ENCODE measurements at regions not wholly inside any gene's neighbourhood (a gene's known extent, or its start where the extent isn't known, plus 50 kb on each side); places are given as distances from the start of the nearest gene placed in this dataset.

DNA sequence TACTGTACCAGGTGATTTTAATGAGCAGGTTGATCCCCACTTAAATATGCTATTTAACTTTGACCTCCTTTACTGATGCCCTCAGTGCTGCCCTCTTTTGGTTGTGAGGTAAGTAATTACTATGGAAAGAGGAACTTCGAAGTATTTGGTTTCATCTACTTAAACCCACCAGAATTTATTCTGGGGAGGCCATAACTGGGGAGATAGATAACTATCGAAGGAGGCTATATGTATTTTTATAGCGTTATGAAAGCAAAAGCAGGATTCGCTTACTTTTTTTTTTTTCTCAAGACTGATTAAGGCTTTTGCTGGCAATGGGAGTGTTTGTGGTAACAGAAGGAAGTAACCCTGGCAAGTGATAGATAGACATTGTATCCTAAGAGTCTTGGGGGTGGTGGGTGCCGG, 168.9 kb upstream of the CENPW start:
- no peak overlapping the region for H3K4me3 ChIP-seq
- peak; percentile 48 to 60 for DNase-seq (ENCODE audit: low spot score in 2 of 2)

DNA sequence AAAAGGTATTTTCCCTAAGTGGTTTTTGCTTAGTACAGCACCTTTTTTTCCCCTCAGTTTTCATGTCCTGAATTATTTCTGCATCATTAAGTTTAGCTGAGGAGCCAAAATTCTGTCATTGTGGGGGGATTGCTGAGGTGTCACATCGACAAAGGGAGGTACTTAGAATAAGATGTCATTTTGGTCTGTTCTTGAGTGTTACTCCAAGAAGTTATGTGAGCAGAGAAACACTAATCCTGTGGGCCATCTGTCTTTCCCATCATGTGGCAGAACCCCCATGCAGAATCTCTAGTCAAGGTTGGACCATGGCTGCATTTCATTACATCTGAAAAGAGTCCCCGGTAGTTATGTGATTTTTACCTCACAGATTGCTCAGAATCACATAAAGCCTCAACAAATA, 167.8 kb upstream of the CENPW start:
- in situ Hi-C loops (cut with MboI; ENCODE audit: low sequenced_read_pairs), result no loop called here
- Histone ChIP-seq H3K4me3 (no peak overlapping the region), H3K27me3 (ENCODE audit: low read depth) (no peaks in the 10 kb centered on the region), H3K36me3 (replicated peaks) (no peaks in the 10 kb centered on the region), H3K4me1 (no peaks in the 10 kb centered on the region), H3K9me3 (no peaks in the 10 kb centered on the region)
- no peak for DNase-seq (ENCODE audit: low spot score in 2 of 2)

More for the DNA sequence above, 168.9 kb upstream of the CENPW start:
- H3K27me3 ChIP-seq (ENCODE audit: low read depth), result no peaks in the 10 kb centered on the region
- in situ Hi-C loops (cut with MboI; ENCODE audit: low sequenced_read_pairs), result no loop called here
- no peaks in the 10 kb centered on the region for H3K4me1 ChIP-seq
- H3K36me3 ChIP-seq (replicated peaks), result no peaks in the 10 kb centered on the region
- H3K9me3 ChIP-seq, result no peaks in the 10 kb centered on the region

DNA sequence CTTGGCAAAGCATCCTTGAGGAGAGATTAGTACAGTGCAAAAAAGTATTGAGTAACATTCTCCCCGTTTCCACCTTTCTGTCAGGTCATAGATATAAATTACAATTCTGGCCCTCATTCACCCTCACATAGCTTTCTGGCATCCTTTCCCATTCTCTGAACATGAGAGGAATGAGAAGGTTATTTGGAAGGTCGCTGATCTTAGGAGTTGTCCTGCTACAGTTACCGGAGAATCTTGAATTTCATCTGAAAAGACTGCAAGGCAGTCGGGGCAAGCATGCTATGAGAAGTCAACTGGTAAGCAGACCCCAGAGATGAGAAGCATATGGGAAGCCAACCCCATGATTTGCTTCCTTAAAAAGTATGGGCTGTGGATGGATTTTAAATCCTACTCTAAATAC, 166.7 kb upstream of the CENPW start:
- no peaks in the 10 kb centered on the region for H3K27me3 ChIP-seq (ENCODE audit: low read depth)
- in situ Hi-C loops (cut with MboI; ENCODE audit: low sequenced_read_pairs), result no loop called here
- H3K4me1 ChIP-seq, result no peaks in the 10 kb centered on the region
- H3K36me3 ChIP-seq (replicated peaks), result no peaks in the 10 kb centered on the region
- H3K4me3 ChIP-seq, result no peak overlapping the region
- no peaks in the 10 kb centered on the region for H3K9me3 ChIP-seq
- no peak for DNase-seq (ENCODE audit: low spot score in 2 of 2)

DNA sequence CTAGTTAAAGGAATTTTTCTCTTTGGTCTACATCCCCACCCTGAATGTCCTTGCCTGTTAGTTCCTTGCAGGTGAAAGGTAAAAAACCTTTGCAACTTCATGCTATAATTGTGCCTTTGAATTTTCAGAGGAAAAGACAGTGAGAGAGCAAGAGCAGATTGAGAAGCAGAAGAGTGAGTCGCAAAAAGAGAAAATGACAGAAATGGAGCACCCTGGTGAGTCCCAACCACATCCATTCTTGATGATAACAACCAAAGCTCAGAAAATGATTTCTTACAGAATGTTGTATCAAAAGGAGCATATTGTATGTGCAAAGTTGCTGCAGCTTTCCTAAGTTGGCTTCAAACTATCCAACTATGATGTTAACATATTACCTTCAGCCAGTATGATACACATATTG, 165.2 kb upstream of the CENPW start:
- H3K27me3 ChIP-seq (ENCODE audit: low read depth), result no peaks in the 10 kb centered on the region
- no peak overlapping the region for H3K4me3 ChIP-seq
- no peaks in the 10 kb centered on the region for H3K36me3 ChIP-seq (replicated peaks)
- in situ Hi-C loops (cut with MboI; ENCODE audit: low sequenced_read_pairs), result no loop called here
- no peak for DNase-seq (ENCODE audit: low spot score in 2 of 2)
- H3K9me3 ChIP-seq, result no peaks in the 10 kb centered on the region
- H3K4me1 ChIP-seq, result no peaks in the 10 kb centered on the region

DNA sequence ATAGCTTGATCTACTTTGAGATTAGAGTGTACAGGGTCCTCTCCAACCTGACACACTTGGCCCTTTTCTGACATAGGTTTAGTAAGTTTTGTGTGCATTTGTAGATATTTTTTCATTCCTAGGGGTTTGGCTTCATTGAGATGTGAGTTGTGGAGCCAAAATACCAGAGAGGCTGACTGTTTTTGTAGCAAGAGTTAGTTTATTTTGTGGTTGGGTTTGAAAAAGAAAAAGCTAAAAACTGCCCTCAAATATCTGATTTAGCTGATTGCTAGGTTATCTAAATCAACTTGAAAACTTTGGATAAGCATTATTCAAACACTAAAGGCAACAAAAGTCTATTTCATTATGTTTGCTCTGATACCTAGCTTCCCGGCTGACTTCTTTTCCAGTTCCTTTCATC, 164.7 kb upstream of the CENPW start:
- Histone ChIP-seq H3K4me3 (no peak overlapping the region), H3K4me1 (no peaks in the 10 kb centered on the region), H3K9me3 (no peaks in the 10 kb centered on the region), H3K36me3 (replicated peaks) (no peaks in the 10 kb centered on the region), H3K27me3 (ENCODE audit: low read depth) (no peaks in the 10 kb centered on the region)
- no peak for DNase-seq (ENCODE audit: low spot score in 2 of 2)
- in situ Hi-C loops (cut with MboI; ENCODE audit: low sequenced_read_pairs), result no loop called here

DNA sequence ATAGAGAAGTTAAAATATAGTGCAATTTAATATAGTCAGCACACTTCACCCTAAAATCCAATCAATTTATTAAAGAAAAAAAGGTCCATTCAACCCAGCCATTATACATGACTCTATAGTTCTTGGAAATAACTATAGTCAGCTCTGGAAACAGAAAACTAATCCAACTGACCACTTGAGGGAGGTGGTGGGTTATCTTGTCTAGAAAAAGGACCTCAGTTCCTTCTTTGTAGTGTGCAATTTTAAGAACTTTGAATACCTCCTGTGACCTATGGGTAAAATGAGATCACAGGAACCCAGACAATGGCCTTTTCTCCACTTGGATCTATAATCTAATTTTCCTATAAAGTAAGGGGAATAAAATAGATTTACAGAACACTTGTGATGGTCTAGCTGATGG, 163.6 kb upstream of the CENPW start:
- Histone ChIP-seq H3K27me3 (ENCODE audit: low read depth) (no peaks in the 10 kb centered on the region), H3K4me1 (0 out of 2 replicates have a peak, but pooled peaks cover 4% of the 10 kb centered on the region), H3K4me3 (no peak overlapping the region), H3K36me3 (replicated peaks) (no peaks in the 10 kb centered on the region), H3K9me3 (no peaks in the 10 kb centered on the region)
- no peak for DNase-seq (ENCODE audit: low spot score in 2 of 2)
- in situ Hi-C loops (cut with MboI; ENCODE audit: low sequenced_read_pairs), result no loop called here

DNA sequence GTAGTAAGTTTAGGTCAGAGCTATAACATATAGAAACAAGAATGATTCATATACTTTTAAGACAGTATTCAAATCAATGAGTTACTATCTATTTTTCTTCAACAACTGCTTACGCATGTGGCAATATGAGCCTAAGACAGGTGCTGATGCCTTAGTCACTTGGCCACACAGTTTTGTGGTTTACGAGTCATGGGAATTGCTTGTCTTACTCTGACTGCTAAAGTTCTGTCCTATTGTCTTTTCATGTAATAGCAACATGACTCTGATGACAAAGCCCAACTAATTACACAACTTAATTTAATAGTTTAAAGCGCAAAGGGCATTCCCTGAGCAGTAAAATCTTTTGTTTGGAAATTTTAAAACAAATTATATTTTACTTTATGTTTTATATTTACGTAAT, 159.3 kb upstream of the CENPW start:
- in situ Hi-C loops (cut with MboI; ENCODE audit: low sequenced_read_pairs), result no loop called here
- DNase-seq (ENCODE audit: low spot score in 2 of 2), result no peak
- 0 out of 2 replicates have a peak, but pooled peaks cover 2% of the 10 kb centered on the region for H3K27me3 ChIP-seq (ENCODE audit: low read depth)
- H3K36me3 ChIP-seq (replicated peaks), result no peaks in the 10 kb centered on the region
- H3K9me3 ChIP-seq, result no peaks in the 10 kb centered on the region
- H3K4me3 ChIP-seq, result no peak overlapping the region
- peaks cover 4% of the 10 kb centered on the region; the same call in 1 of the 2 replicates for H3K4me1 ChIP-seq

DNA sequence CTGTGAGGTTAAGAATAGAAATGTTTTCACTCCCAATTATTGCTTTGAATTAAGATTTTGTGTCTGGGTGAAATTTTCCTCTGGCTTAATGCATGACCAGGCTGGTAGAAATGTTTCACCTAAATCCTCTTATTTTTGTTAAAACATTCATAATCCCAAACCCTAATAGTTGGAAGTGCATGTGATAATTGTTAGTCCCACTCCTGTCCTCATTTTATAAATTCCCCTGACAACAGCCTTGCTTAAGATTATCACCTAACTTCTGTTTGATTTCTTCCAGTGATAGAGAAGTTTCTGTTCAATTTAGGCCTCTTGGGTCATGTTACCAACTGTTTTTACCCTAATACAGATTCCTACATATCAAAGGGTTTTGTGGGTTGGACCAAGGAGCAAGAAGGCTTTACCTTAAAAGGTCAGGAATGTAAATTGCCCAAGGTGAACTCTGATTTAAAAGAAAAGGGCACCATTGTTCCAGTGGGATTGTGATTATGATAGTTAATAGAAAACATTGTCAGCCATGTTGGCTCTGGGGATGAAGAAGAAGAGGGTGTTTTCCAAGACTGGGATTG, 158.7 kb upstream of the CENPW start:
- Histone ChIP-seq H3K36me3 (replicated peaks) (no peaks in the 10 kb centered on the region), H3K4me1 (peaks cover 4% of the 10 kb centered on the region; the same call in 1 of the 2 replicates), H3K4me3 (no peak overlapping the region), H3K9me3 (no peaks in the 10 kb centered on the region), H3K27me3 (ENCODE audit: low read depth) (0 out of 2 replicates have a peak, but pooled peaks cover 2% of the 10 kb centered on the region)
- in situ Hi-C loops (cut with MboI; ENCODE audit: low sequenced_read_pairs), result no loop called here
- peak in 1 of 2 experiments; percentile 61 for DNase-seq (ENCODE audit: low spot score in 2 of 2)

DNA sequence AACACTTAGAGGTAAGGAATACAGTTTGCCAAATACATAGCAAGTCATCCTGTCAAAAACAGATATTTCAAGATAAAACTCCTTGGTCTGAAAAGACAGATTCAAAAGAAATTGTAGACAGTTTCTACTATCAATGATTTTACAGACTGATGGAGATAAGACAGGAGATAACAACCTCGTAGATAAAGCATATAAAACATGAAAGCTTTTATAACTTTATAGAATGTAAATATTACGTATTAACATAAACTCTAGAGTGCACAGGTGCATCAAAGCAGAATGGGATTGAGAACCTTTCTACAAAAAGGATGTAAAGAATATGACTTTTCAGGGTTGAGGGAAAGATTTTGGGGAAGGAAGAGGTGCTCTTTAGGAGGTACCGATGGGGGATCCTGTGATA, 158.0 kb upstream of the CENPW start:
- no peaks in the 10 kb centered on the region for H3K9me3 ChIP-seq
- peaks cover 4% of the 10 kb centered on the region; the same call in 1 of the 2 replicates for H3K4me1 ChIP-seq
- in situ Hi-C loops (cut with MboI; ENCODE audit: low sequenced_read_pairs), result no loop called here
- H3K27me3 ChIP-seq (ENCODE audit: low read depth), result 0 out of 2 replicates have a peak, but pooled peaks cover 2% of the 10 kb centered on the region
- H3K4me3 ChIP-seq, result no peak overlapping the region
- H3K36me3 ChIP-seq (replicated peaks), result no peaks in the 10 kb centered on the region
- DNase-seq (ENCODE audit: low spot score in 2 of 2), result no peak

DNA sequence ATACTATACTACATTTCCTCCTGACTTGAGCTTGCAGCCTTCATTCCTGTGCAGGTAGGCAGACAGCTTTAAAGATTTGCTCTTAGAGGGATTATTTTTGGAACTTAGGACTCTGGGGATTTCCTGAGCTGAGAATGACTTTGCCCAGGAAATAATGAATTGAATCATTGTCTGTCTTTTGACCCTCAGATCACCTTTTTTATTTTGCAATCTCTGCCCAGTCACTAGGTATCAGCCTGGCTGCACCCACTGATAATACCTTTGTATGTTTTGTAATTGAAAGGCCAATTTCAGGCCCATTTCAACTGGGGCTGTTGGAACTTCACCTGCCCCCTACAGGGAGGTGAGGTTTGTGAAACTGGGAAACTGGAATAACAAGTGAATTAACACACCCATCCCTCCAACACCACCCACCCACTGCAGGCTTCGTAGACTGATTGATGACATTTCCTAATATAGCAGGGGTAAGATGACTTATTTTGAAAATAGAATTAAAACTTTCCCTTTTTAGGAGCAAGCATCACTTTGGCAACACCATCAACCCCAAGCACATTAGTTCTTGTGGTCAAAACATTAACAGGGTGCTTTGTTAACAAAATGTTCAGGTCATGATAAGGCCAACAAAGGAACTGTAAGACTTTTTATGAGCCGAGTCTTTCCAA, 157.1 kb upstream of the CENPW start:
- 0 out of 2 replicates have a peak, but pooled peaks cover 2% of the 10 kb centered on the region for H3K27me3 ChIP-seq (ENCODE audit: low read depth)
- DNase-seq (ENCODE audit: low spot score in 2 of 2), result no peak
- peaks cover 4% of the 10 kb centered on the region; the same call in 1 of the 2 replicates for H3K4me1 ChIP-seq
- no peaks in the 10 kb centered on the region for H3K36me3 ChIP-seq (replicated peaks)
- no peaks in the 10 kb centered on the region for H3K9me3 ChIP-seq
- no peak overlapping the region for H3K4me3 ChIP-seq
- in situ Hi-C loops (cut with MboI; ENCODE audit: low sequenced_read_pairs), result no loop called here

DNA sequence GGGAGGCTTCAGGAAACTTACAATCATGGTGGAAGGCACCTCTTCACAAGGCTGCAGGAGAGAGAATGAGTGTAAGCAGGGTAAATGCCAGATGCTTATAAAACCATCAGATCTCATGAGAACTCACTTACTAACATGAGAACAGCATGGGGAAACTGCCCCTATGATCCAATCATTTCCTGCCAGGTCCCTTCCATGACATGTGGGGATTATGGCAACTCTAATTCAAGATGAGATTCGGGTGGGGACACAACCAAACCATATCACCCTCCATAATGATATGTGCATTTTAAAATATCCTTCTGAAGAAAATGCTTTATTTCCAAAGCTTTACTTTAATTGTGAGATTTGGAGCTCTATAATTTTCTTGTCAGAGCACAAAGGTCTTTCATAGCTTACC, 154.1 kb upstream of the CENPW start:
- no peaks in the 10 kb centered on the region for H3K9me3 ChIP-seq
- DNase-seq (ENCODE audit: low spot score in 2 of 2), result no peak
- in situ Hi-C loops (cut with MboI; ENCODE audit: low sequenced_read_pairs), result no loop called here

DNA sequence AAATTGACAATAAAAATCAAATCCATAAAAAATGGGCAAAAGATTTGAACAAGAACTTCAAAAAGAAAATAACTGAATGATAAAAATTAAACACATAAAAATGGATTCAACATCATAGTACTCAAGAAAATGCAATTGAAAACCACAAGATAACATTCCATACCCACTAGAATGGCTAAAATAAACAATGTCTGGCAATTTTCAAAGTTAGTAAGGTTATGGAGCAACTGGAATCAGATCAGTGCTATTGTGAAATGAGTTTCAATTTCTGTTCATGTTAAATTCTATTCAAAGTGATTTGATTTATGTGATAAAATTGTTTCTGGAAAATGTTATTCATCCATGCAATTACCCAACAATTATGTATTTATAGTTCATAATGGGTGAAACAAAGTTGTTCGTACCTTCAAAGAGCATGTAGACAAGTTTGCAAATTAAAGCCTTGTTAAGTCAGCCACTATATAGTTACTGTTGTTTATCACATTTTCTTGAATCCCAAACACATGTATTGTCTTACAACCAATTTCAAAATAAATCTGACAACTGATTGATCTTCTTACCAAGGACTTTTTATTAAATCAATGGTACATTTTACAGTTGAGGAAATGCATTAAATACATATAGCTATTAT, 151.5 kb upstream of the CENPW start:
- Histone ChIP-seq H3K9me3 (no peaks in the 10 kb centered on the region), H3K4me3 (no peak overlapping the region), H3K27me3 (ENCODE audit: low read depth) (0 out of 2 replicates have a peak, but pooled peaks cover 2% of the 10 kb centered on the region), H3K36me3 (replicated peaks) (no peaks in the 10 kb centered on the region), H3K4me1 (no peaks in the 10 kb centered on the region)
- no peak for DNase-seq (ENCODE audit: low spot score in 2 of 2)
- in situ Hi-C loops (cut with MboI; ENCODE audit: low sequenced_read_pairs), result no loop called here

More for the DNA sequence above, 154.1 kb upstream of the CENPW start:
- H3K27me3 ChIP-seq (ENCODE audit: low read depth), result 0 out of 2 replicates have a peak, but pooled peaks cover 2% of the 10 kb centered on the region
- peaks cover 4% of the 10 kb centered on the region; the same call in 1 of the 2 replicates for H3K4me1 ChIP-seq
- H3K36me3 ChIP-seq (replicated peaks), result no peaks in the 10 kb centered on the region
- no peak overlapping the region for H3K4me3 ChIP-seq

DNA sequence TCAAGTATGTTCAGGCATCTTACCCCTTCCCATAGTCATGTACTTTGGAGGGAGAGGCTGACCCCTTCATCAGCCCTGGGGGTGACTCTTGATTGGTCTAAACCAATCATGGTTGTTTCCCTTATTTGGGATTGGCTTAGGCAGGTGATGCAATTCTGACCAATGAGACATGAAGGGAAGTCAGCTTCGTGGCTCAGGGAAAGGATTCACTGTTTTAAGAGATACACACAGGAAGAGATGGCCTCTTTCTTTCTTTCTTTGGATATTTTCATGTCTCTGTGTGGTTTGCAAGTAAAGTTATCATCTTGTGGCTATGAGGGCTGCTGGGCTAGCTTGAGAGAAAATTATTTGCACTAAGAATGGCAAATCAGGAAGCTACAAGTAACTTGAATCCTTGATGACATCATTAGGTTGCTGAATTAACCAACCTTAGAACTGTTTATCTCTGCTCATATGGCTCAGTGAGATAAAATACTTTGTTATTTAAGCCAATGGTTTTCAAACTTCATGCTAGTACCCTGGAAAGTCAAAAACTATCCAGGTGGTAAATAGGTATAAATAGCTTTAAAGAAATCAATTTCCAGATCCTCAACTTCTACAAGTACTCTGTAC, 144.2 kb upstream of the CENPW start:
- no peak for DNase-seq (ENCODE audit: low spot score in 2 of 2)
- Histone ChIP-seq H3K4me1 (peaks cover 19% of the 10 kb centered on the region), H3K27me3 (ENCODE audit: low read depth) (no peaks in the 10 kb centered on the region), H3K36me3 (replicated peaks) (no peaks in the 10 kb centered on the region), H3K4me3 (no peak overlapping the region), H3K9me3 (no peaks in the 10 kb centered on the region)
- in situ Hi-C loops (cut with MboI; ENCODE audit: low sequenced_read_pairs), result no loop called here

DNA sequence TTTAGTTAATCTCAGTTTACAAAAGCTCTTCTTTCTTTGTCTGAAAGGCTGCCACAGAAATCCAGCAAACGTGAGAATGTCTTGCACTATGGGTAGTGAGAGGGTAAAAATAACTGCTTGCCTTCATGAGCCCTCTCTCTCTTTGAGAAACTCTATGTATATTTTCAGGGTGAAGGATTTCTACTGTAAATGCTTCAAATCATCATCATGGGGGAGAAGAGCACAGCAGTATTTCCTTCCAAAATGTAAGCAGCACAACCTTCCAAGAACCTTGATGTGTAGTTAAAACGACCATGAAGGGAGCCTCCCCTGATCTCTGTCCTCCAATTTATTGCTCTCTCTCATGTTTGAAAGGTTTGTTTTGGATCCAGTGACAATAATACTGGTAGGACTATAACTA, 141.3 kb upstream of the CENPW start:
- in situ Hi-C loops (cut with MboI; ENCODE audit: low sequenced_read_pairs), result no loop called here
- Histone ChIP-seq H3K27me3 (ENCODE audit: low read depth) (no peaks in the 10 kb centered on the region), H3K9me3 (no peaks in the 10 kb centered on the region), H3K36me3 (replicated peaks) (no peaks in the 10 kb centered on the region), H3K4me1 (peaks cover 19% of the 10 kb centered on the region), H3K4me3 (no peak overlapping the region)
- DNase-seq (ENCODE audit: low spot score in 2 of 2), result peak in 1 of 2 experiments; percentile 9

Measured in HAP-1 (cell line).